ENCODE measurements at regions not wholly inside any gene's neighbourhood (a gene's known extent, or its start where the extent isn't known, plus 50 kb on each side); places are given as distances from the start of the nearest gene placed in this dataset.

DNA sequence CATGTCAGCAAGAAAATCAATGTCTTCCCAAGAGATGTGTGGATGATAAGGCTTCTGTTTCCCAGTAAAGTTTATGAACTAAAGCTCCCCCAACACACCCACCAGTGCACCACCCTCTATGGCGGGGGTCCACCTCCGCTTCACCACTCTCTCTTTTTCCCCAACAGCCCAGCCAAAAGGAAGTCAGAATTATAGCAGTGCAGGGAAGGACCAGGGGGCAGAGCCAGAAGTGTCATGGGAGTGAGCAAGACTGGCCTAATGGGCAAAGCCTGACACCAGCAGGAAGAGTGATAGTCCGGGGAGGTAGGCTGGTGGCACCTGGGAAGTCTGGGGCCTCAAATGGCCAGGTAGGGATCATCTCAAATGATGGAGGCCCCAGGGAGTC is 167.7 kb downstream of the ZFP36L2 start:
- TF ChIP-seq REST (IDR thresholded peaks at IDR 0.05; ENCODE audit: insufficient read depth in 1 of 2, low read depth in 2 of 2, low read length in 2 of 2) (no peak), FOXP2 (optimal IDR thresholded peaks at IDR 0.05; ENCODE audit: borderline replicate concordance, extremely low read depth, extremely low read length, insufficient read depth) (no peak), TAF1 (IDR thresholded peaks at IDR 0.05; ENCODE audit: borderline replicate concordance, insufficient read depth, low read length) (no peak), POLR2AphosphoS5 (IDR thresholded peaks at IDR 0.05; ENCODE audit: low read depth, low read length) (no peak)

All from PFSK-1 (cell line).